Activated CD4-positive, alpha-beta T cell treated with anti-CD3 and anti-CD28 coated beads, Interleukin-2, amount 10 ng/mL, durations not matched to agents 24 days and 14 days (primary cell): ENCODE measurements at regions not wholly inside any gene's neighbourhood (a gene's known extent, or its start where the extent isn't known, plus 50 kb on each side); places are given as distances from the start of the nearest gene placed in this dataset.

Experiments used
- DNase-seq: peaks from one replicate; pipeline ENCODE4 v3.0.0; 2022
- H3K27ac Mint-ChIP-seq: one replicate; pipeline ENCODE4 v1.8.0; 2022; ENCODE audit warnings: mild to moderate bottlenecking, mixed read lengths
- H3K27me3 Mint-ChIP-seq: one replicate; pipeline ENCODE4 v1.8.0; 2022; ENCODE audit warnings: mixed read lengths
- H3K36me3 Mint-ChIP-seq: one replicate; pipeline ENCODE4 v1.8.0; 2022; ENCODE audit warnings: low read depth, mild to moderate bottlenecking, mixed read lengths
- H3K4me1 Mint-ChIP-seq: one replicate; pipeline ENCODE4 v1.8.0; 2021; ENCODE audit warnings: mixed read lengths
- H3K4me3 Mint-ChIP-seq: one replicate; pipeline ENCODE4 v1.8.0; 2022; ENCODE audit warnings: mild to moderate bottlenecking, moderate library complexity, mixed read lengths
- H3K9me3 Mint-ChIP-seq: one replicate; pipeline ENCODE4 v1.8.0; 2021; ENCODE audit warnings: mixed read lengths
- intact Hi-C: fragments of 100-400 bp; cut with micrococcal nuclease; formaldehyde crosslinking; loops from one replicate; pipeline ENCODE4 v1.15.1; 2023

DNA sequence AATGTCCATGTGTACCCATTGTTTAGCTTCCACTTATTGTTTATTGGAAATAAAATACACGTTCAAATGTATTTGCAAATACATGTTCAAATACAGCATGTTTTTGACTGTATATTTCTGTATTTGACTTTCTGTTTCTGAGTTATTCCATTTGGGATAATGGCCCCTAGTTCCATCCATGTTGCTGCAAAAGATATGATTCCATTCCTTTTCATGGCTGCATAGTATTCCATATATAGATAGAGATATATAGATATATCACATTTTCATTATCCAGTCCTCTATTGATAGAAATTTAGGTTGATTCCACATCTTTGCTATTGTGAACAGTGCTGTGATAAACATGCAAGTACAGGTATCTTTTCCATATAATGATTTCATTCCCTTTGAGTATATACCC is 241.4 kb upstream of the SOX2 start:
- no peak for DNase-seq
- no peaks in the 10 kb centered on the region for H3K27me3 Mint-ChIP-seq
- intact Hi-C loops, result no loop called here
- H3K27ac Mint-ChIP-seq, result no peak overlapping the region
- H3K4me1 Mint-ChIP-seq, result no peaks in the 10 kb centered on the region
- H3K9me3 Mint-ChIP-seq, result peaks cover 19% of the 10 kb centered on the region
- H3K36me3 Mint-ChIP-seq, result no peaks in the 10 kb centered on the region
- H3K4me3 Mint-ChIP-seq, result no peak overlapping the region

DNA sequence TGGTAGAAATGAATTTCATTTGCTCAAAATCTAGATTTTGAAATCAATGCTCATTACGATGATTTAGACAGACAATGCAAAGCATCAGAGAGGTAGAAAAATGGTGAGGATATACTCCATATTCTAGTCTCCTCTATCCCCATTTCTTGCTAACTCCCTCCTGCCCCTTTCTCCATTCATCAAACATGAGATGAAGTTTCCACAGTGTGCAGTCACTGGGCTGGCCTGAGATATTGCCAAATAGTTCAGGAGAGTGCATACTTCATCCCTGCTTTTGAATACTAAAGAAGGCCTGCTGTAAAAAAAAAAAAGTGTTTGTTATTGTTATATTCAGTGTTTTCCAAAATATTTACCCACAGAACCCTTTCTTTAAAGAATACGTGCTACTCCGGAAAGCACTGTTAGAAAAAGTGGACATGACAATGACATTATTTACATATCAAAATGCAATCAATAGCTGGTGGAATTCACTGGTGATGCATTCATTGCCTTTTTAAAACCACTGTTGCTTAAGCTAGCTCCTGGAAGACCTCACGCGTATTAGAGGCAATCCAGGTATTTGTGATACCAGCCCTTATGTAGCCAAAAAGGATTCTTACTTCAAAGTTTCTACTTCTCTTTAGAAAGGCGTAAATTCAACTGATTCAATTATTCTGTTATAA is 247.6 kb upstream of the SOX2 start:
- Mint-ChIP-seq H3K27me3 (no peaks in the 10 kb centered on the region), H3K36me3 (no peaks in the 10 kb centered on the region), H3K4me1 (no peaks in the 10 kb centered on the region), H3K27ac (no peak overlapping the region), H3K9me3 (no peaks in the 10 kb centered on the region), H3K4me3 (no peak overlapping the region)
- intact Hi-C loops, result no loop called here
- no peak for DNase-seq

DNA sequence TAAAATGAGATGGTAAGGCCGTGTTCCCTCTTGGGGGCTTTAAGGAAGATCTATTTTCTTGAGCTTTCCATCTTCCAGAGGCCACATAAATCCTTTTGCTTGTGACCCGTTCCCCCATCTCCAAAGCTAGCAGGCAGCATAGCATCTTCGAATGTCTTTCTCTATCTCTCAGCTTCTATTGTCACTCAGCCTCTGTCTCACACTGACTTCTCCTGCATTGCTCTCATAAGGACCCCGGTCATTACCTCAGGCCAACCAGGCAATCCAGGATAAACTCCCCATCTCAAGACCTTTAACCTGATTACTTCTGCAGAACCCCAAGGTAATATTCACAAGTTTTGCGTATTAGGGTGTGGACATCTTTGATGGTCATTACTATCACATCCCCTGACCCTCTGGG is 250.3 kb upstream of the SOX2 start:
- Mint-ChIP-seq H3K27ac (no peak overlapping the region), H3K9me3 (no peaks in the 10 kb centered on the region), H3K27me3 (no peaks in the 10 kb centered on the region), H3K4me3 (no peak overlapping the region), H3K4me1 (no peaks in the 10 kb centered on the region), H3K36me3 (no peaks in the 10 kb centered on the region)
- intact Hi-C loops, result no loop called here
- no peak for DNase-seq

DNA sequence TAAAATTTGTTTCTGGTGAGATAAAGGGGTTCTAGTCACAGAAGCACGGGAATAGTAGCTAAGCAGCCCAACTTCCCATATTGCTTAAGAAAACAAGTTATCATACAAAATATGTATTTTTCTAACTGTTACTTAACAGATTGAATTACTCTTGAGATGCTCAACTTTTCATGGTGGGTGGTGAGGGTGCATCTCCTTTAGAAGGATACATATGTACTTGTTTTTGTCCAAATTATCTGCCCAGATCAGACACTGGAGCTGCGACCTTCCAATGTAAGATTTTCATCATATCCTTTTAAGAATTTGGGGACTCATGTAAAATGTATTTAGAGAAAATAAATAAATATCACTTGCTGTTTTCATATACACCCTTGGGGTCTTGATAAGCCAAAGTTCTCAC is 252.2 kb upstream of the SOX2 start:
- no peaks in the 10 kb centered on the region for H3K27me3 Mint-ChIP-seq
- intact Hi-C loops, result no loop called here
- no peaks in the 10 kb centered on the region for H3K36me3 Mint-ChIP-seq
- H3K4me3 Mint-ChIP-seq, result no peak overlapping the region
- DNase-seq, result no peak
- H3K4me1 Mint-ChIP-seq, result no peaks in the 10 kb centered on the region
- no peak overlapping the region for H3K27ac Mint-ChIP-seq
- H3K9me3 Mint-ChIP-seq, result no peaks in the 10 kb centered on the region

DNA sequence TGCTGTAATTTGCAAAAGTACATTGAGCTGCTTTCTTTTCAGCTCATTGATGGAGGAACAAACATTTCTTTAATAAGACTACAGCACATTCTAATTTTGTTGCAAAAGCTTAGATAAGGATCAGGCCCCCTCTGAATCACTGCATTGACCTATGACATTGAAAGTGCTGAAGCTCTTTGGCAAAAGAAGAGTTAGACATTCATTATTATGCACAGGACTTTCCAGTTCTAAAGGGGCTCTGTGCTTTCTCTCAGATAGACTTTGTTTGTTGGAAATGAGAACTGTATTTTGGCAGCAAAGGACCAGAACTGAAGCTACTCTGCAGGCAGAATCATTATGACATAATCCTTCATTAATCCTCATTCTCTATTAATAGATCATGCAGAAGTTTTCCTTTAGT is 252.9 kb upstream of the SOX2 start:
- intact Hi-C loops, result no loop called here
- H3K27ac Mint-ChIP-seq, result no peak overlapping the region
- no peaks in the 10 kb centered on the region for H3K36me3 Mint-ChIP-seq
- no peak for DNase-seq
- no peak overlapping the region for H3K4me3 Mint-ChIP-seq
- no peaks in the 10 kb centered on the region for H3K9me3 Mint-ChIP-seq
- H3K27me3 Mint-ChIP-seq, result no peaks in the 10 kb centered on the region
- H3K4me1 Mint-ChIP-seq, result no peaks in the 10 kb centered on the region

DNA sequence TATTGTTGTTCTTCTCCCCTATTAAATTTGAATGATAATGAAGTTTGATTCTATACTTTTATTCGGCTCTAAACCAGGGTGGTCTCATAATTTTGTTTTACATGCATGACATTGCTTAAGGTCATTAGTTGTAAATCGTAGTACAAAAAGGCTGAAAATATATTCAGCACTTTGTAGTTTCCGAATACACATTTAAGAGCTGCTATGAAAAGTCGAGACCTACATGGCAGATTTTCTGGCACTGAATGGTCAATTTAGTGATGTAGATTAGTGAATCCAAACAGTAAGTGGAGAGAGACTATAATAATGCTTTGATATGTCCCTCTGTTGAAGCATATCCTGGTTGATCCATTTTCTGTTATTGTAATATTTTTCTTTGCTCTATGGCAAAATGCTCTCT is 254.0 kb upstream of the SOX2 start:
- Mint-ChIP-seq H3K36me3 (no peaks in the 10 kb centered on the region), H3K27me3 (no peaks in the 10 kb centered on the region), H3K27ac (no peak overlapping the region), H3K4me1 (no peaks in the 10 kb centered on the region), H3K4me3 (no peak overlapping the region), H3K9me3 (no peaks in the 10 kb centered on the region)
- no peak for DNase-seq
- intact Hi-C loops, result no loop called here

DNA sequence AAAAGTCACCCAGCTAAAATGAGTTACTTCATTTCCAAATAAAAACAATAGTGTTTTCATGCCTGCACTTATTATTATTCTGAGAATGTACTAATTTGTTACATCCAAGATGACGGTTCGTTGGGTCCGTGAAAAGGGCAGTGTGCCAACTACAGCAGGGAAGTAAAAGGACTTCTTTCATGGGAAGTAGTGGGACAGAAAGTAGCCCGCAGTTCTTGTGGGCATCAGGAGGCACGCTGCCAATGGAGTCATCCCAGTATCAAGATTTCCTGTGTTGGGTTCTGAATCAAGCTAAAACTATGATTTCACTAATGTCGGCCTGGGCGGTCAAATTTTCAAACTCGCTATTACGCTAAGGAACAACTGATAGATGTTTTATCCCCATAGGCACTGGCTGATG is 254.5 kb upstream of the SOX2 start:
- no peaks in the 10 kb centered on the region for H3K27me3 Mint-ChIP-seq
- no peak overlapping the region for H3K27ac Mint-ChIP-seq
- H3K9me3 Mint-ChIP-seq, result no peaks in the 10 kb centered on the region
- no peaks in the 10 kb centered on the region for H3K4me1 Mint-ChIP-seq
- intact Hi-C loops, result no loop called here
- no peak overlapping the region for H3K4me3 Mint-ChIP-seq
- no peak for DNase-seq
- no peaks in the 10 kb centered on the region for H3K36me3 Mint-ChIP-seq

DNA sequence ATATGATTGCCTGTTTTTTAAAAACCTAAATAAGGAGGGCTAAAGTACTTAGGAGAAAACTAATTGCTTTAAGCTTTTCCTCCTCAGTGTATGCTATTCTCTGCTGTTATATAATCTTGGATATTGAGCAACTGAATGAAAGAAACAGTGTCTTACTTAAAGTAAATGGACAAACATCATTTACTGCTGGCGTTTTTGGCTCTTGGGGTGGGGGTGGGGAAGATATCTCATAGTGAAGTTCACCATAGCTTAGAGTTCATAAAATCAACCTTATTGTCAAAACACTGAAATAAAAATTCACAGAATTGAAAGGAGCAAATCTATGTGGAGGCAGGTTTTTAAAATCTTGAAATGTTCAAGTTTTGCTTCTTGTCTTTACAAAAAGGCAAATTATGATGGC is 256.4 kb upstream of the SOX2 start:
- intact Hi-C loops, result no loop called here
- no peaks in the 10 kb centered on the region for H3K36me3 Mint-ChIP-seq
- H3K27me3 Mint-ChIP-seq, result no peaks in the 10 kb centered on the region
- no peaks in the 10 kb centered on the region for H3K4me1 Mint-ChIP-seq
- no peak for DNase-seq
- H3K4me3 Mint-ChIP-seq, result no peak overlapping the region
- no peaks in the 10 kb centered on the region for H3K9me3 Mint-ChIP-seq
- no peak overlapping the region for H3K27ac Mint-ChIP-seq

DNA sequence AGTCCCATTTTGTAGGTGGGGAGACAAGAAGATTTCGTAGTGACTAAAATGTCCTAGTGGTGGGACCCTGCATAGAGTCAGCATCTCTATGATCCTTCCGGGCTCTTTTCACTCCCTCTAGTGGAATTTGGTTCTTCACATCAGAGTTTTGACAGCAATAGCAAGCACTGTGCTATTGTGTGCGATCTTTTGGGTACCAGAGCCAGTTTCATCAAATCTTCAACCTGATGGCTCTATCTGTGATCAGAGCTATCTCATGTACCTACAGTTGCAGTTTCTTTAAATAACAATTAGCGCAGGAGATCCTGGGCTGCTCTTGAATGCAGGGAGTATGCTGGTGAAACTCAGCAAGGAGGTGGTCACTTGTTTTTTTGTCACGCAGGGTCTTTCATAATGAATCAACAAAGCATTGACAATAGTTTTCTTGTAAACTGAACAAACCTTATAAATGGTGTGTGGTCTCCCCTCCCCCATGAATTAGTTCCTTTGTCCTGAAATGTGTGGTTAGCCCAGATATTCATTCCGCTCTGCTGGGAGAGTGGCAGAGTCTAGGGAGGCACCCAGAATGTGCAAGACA is 257.2 kb upstream of the SOX2 start:
- H3K4me1 Mint-ChIP-seq, result no peaks in the 10 kb centered on the region
- no peak overlapping the region for H3K27ac Mint-ChIP-seq
- H3K36me3 Mint-ChIP-seq, result no peaks in the 10 kb centered on the region
- H3K4me3 Mint-ChIP-seq, result no peak overlapping the region
- intact Hi-C loops, result no loop called here
- H3K9me3 Mint-ChIP-seq, result no peaks in the 10 kb centered on the region
- DNase-seq, result no peak
- H3K27me3 Mint-ChIP-seq, result no peaks in the 10 kb centered on the region

DNA sequence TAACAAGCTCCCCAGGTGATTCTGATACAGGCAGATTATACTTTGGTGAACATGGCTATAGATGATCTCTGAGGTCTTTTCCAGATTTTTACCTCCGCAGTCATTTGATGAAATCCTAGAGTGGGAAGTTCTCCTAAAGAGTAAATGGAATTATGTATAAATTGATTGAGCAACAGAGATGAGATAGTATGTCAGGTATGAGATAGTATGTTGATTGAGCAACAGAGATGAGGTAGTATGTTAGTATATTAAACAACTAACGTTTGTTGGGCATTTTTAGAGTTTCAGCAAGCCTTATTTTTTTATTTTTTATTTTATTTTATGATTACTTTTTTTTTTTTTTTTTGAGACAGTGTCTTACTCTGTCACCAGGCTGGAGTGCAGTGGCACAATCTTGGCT is 265.0 kb upstream of the SOX2 start:
- H3K4me1 Mint-ChIP-seq, result no peaks in the 10 kb centered on the region

DNA sequence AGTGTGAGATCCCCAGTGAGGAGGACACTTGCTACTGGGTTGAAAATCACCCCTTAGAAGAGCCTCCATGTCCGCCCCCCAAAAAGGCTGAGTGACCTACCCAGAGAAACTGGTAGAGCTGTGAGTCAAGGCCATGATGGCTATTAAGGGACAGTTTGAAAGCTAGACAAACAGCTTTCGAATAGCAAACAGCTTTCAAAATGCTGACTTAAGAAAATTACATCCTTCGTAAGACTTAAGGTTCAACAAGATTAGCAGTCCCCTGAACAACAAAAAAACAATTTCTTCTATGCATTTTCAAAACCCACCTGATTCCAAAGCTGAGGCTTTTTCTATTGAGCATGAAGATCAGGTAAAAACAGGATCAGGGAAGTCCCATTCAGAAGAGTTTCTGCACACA is 269.7 kb upstream of the SOX2 start:
- Mint-ChIP-seq H3K36me3 (no peaks in the 10 kb centered on the region), H3K27me3 (no peaks in the 10 kb centered on the region), H3K27ac (no peak overlapping the region), H3K9me3 (no peaks in the 10 kb centered on the region), H3K4me1 (no peaks in the 10 kb centered on the region), H3K4me3 (no peak overlapping the region)
- no peak for DNase-seq
- intact Hi-C loops, result no loop called here

More for the DNA sequence above, 265.0 kb upstream of the SOX2 start:
- DNase-seq, result no peak
- intact Hi-C loops, result no loop called here
- Mint-ChIP-seq H3K27me3 (no peaks in the 10 kb centered on the region), H3K4me3 (no peak overlapping the region), H3K36me3 (no peaks in the 10 kb centered on the region), H3K9me3 (no peaks in the 10 kb centered on the region), H3K27ac (no peak overlapping the region)

DNA sequence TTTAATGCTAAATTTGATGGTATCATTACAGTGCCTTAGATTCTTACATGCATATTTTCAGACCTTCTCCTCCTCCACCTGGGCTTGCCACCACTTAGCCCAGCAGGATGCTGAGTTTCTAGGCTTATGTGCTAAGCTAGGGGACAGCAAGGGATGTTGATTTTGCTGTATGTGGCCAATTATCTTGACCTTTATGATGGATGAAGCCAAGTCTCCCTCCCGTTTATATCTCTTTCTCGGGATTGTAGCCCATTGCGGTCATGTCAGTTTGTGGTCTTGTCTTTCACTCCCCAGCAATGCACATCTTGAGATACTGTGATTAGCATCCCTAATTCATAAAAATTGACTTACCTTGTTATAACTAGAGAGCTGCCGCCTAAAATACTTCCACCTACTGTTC is 278.7 kb upstream of the SOX2 start:
- Mint-ChIP-seq H3K36me3 (no peaks in the 10 kb centered on the region), H3K4me1 (no peaks in the 10 kb centered on the region), H3K27me3 (no peaks in the 10 kb centered on the region), H3K27ac (no peak overlapping the region), H3K9me3 (no peaks in the 10 kb centered on the region), H3K4me3 (no peak overlapping the region)
- intact Hi-C loops, result no loop called here
- no peak for DNase-seq

DNA sequence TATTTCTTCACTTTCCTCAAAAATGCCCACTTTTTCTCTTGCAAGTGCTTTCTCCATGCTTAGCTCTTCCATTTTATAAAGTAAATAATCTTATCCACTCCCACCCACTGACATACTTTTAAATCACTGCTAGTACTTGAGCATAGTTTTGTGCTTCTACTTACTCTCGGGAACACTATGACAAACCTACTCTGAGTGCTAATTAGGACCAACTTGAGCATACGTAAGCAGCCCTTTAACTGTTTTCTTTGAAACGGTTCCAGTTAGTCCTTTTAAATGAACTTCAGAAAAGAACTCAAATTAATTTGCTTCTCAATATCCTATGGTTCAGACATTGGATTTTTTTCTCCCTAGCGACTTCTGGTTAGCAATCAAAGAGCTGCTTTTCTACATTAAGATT is 280.0 kb upstream of the SOX2 start:
- H3K4me3 Mint-ChIP-seq, result no peak overlapping the region

DNA sequence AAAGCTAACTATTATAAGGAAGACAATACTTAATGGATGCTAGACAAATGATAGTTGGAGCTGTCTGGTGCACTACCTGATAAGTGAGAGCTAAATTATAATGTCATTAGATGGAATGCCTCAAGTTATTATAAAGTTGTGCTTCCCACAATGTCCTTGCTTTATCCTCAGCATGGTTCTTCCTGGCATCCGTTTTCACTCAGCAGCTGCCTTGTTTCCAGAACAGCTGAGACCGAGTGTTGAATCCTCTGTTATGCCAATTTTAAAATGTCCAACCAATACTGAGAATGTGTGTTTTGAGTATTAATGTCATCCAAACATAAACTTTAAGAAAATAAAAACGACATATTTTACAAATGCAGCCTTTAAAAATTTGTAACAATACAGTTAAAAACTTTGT is 286.7 kb upstream of the SOX2 start:
- Mint-ChIP-seq H3K27me3 (no peaks in the 10 kb centered on the region), H3K4me1 (no peaks in the 10 kb centered on the region), H3K36me3 (no peaks in the 10 kb centered on the region), H3K4me3 (no peak overlapping the region), H3K27ac (no peak overlapping the region), H3K9me3 (no peaks in the 10 kb centered on the region)
- no peak for DNase-seq
- intact Hi-C loops, result no loop called here

More for the DNA sequence above, 280.0 kb upstream of the SOX2 start:
- DNase-seq, result no peak
- intact Hi-C loops, result no loop called here
- no peaks in the 10 kb centered on the region for H3K36me3 Mint-ChIP-seq
- H3K27ac Mint-ChIP-seq, result no peak overlapping the region
- no peaks in the 10 kb centered on the region for H3K27me3 Mint-ChIP-seq
- H3K4me1 Mint-ChIP-seq, result no peaks in the 10 kb centered on the region
- no peaks in the 10 kb centered on the region for H3K9me3 Mint-ChIP-seq

DNA sequence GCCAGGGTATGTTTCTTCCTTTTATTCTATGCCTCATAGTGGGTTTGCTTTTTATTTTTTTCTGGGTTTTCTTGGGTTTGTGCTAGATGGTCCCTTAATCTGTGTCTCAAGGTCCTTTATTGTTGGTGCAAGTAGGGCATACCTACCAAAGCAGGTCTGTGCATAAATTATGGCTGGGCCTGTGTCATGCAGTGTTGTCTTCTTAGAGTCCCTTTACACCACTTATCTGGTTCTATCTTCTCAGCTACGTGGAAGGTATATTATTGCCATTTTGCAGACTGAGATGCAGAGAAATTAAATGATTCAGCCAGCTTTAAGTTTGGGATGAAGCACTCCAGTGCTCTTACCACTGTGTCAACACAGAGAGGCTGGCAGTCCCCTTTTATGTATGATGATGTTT is 293.5 kb upstream of the SOX2 start:
- Mint-ChIP-seq H3K4me3 (no peak overlapping the region), H3K36me3 (no peaks in the 10 kb centered on the region), H3K9me3 (no peaks in the 10 kb centered on the region), H3K4me1 (no peaks in the 10 kb centered on the region), H3K27me3 (no peaks in the 10 kb centered on the region), H3K27ac (no peak overlapping the region)
- intact Hi-C loops, result no loop called here
- no peak for DNase-seq
